Pulmonary artery endothelial cell (primary cell): ENCODE measurements at regions not wholly inside any gene's neighbourhood (a gene's known extent, or its start where the extent isn't known, plus 50 kb on each side); places are given as distances from the start of the nearest gene placed in this dataset.

ENCODE experiments used
- DNase-seq: peaks from one replicate; pipeline ENCODE4 v3.0.0-alpha.2; 2011; ENCODE audit warnings: low read depth, low spot score

DNA sequence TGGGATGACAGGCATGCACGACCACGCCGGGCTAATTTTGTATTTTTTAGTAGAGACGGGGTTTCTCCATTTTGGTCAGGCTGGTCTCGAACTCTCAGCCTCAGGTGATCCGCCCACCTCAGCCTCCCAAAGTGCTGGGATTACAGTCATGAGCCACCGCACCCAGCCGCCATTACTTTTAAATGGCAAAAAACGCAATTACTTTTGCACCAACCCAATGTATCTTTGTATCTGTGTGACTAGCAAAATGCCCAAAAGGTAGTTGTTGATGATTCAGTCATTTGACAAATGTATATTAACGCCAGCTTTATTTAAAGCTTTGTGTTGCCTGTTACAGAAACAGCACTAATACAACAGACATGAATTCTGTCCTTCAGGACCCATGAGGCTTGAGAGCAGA, 216.9 kb upstream of the FMN2 start:
- DNase-seq: no peak

DNA sequence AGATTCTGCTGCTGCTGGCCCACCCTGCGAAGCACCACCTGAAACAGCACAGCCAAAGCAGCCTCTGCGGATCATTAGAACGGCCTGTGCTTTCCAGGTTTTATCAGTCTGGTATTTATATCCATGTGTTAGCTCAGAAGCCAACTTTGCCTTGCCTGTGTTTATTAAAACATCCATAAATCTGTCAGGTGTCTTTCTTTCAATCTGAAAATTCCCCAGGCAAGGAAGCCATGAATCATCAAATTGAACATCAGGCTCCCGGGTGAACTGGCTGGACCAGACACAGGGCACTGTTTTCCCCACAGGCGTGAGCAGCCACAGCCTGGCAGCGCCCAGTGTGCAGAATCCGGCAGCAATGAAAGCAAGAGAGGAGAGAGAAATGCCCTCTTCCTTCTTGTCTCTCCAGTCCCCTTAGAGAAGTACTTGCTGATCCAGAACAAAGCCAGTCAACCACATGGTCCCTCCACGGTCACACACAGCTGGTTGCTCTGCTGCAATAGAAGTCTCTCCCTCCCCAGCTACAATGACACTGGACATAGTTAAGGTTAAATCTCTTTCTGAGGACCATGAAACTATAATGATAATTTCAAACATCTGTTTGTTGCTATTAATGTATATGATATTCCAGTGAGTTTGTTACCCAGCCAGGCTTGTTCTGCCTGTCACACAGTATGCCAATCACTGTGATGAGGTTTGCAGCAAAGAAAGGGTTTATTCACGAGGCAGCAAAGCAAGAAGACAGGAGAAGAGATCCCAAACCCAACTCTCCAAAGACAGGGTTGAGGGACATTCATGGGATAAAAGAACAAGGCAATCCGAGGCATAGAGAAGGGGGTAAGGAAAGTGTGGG, 212.1 kb upstream of the FMN2 start:
- DNase-seq: no peak

DNA sequence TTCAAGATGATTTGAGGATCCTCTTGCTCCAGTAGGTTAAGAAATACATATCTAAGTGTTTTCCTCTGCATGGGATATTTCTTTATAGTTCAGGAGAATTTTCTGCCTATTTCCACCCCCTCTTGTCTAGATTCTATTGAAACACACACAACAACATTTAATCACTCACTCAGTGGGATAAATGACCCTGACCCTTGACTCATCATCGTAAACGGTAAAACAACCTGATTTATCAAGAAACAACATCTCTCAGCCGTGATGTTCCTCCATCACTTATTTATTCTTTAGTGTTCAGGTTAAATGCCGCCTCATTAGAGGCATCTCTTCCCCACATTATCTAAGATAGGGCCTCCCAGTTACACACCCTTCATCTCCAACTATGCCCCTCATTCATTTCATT, 208.7 kb upstream of the FMN2 start:
- no peak for DNase-seq

- DNase-seq: no peak
Observed at GRCh38 chr1:239884796-239885195, 206.9 kb upstream of the FMN2 start.

DNA sequence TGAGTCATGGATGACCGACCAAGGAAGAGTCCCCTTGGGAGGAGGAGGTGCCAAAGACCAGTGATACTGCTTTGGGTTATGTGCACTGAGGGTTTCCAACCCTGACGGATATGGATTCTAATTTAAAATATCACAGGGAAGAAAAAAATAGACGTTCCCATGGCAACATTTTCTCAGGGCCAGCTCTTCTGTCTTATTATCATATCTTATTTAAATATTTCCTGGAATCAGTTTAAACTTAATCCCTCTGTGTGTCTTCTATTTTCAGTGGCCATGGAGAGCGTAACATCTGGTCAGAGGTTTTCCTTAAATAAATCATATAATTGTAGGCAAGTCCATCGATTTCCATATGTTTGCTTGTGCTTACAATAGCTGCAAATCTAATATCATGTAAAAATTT, 205.4 kb upstream of the FMN2 start:
- DNase-seq: no peak

GRCh38 chr1:239888639-239889038, 203.0 kb upstream of the FMN2 start:
- no peak for DNase-seq

DNA sequence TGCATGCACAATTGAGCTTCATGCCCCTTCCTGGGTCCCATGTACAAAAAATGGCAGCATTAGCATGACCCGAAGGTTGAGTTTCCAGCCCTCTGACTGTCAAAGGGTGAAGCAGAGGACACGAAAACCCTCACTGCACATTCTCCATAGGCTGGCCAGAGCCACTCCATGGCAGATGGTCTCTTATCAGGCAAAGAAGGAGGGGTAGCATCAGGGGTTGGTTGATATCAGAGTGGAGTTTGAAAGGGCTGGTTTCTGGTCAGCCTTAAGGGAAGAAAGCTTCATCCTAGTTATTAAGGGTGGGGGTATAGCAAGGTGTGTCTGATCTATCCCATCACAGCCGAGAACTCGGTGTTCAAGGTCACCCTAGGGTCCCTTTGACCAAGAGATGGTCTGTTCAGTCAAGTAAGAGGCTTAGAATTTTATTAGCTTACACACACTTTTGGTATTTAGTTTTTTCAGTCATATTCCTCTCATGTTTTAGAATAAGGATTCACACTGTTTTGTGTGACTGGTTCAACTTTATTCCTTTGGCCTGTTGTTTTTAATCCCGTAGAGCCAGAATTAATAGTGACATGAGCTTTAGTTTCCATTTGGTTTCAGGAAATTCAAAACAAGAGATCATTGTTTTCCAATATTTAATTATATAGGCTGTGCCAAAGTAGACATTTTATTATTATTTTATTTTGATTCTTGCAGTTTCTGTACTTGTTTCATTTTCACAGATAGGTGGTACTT, 199.9 kb upstream of the FMN2 start:
- no peak for DNase-seq

- DNase-seq: no peak
Observed at GRCh38 chr1:239892602-239893001, 199.1 kb upstream of the FMN2 start.

GRCh38 chr1:239893127-239893731, 198.5 kb upstream of the FMN2 start:
- no peak for DNase-seq

DNA sequence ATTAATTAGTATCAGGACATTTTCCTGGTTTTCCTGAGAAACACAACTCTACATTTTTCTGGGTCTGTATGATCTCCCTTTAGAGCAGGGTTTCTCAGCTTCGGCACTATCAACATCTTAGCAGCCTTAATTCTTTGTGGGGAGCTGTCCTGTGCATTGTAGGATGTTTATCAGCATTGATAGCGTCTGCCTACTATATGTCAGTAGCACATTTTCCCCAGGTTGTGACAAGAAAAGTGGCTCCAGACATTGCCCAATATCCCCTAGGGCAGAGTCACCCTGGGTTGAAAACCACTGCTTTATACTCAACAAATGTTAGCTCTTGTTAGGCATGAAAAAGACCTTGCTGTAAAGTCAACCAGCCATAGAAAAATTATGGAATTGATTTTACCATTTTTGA, 195.1 kb upstream of the FMN2 start:
- DNase-seq: no peak

DNA sequence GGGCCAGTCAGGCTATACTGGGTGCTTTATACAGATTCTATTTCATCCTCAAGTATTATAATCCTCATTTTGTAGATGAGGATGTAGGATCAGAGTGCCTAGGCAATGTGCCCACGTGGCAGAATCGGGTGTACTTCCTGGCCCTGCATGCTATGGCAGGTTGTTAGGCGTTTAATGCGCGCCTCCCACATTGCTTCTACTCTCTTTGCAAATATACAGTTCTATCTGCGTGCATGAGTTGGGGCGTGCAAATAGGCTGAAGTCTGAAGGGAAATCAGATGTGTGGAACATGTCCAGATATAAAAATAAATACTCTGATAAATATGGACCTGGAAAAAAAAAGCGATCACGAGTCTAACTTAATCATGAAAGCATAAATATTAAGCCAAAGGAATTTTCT, 194.7 kb upstream of the FMN2 start:
- no peak for DNase-seq

DNA sequence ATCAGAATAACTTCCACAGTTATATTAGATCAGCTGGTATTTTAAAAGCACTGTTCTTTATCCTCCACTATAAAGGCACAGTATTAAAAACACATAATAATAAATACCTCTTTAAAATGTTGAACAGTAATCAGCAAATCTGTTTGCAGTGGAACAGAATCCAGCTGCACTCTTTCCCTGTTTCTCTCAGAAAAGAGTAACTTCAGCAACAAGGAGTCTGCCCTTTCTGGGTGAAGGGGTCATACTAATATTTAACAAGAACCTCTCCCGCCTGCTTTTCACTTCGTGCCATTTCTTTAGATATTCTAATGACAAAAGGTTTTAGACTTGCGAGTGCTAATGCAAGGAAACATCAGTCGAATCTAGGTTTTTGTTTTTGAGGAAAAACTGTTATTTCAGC, 194.2 kb upstream of the FMN2 start:
- no peak for DNase-seq

GRCh38 chr1:239898062-239898730, 193.5 kb upstream of the FMN2 start:
- no peak for DNase-seq

GRCh38 chr1:239899747-239900146, 191.9 kb upstream of the FMN2 start:
- no peak for DNase-seq

GRCh38 chr1:239906394-239906793, 185.3 kb upstream of the FMN2 start:
- no peak for DNase-seq

DNA sequence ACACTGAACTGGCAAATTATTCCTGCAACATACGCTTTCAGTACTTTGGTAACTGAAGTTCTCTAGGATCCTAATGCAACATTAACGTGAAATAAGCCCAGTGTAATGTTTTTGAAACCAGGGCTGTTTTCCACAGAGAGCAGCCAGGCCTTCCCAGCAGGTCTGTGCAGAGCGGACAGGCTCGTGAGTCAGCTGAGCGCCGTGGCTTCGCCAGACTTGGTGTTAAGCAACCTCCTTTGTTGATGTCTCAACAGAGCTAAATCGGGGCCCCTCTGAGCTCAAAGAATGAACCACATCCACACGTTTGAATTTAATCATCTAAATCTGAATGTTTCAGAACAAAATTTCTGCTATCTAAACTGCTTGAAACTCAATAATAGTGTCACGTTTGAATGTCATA, 181.8 kb upstream of the FMN2 start:
- no peak for DNase-seq

- DNase-seq: no peak
Observed at GRCh38 chr1:239912471-239912870, 179.2 kb upstream of the FMN2 start.

DNA sequence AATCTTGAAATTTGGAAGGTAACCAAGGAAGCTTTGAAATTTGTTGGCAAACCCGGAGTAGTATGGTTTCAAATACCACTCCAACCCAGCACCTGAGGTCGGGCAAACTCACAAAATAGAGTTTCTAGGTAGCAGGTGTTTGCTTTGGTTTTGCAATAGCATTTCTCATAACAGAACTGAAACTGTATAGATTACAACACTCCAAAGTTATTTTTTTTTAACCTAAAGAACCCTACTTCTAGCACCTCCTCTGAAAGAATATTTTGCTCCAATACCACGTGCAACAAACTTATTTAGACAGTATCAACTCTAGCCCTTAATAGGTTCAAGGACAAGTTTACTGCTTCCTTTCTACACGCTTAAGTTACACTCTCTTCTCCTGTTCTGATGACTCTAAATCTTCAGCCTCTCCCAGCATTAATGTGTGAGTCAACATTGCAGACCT, 178.5 kb upstream of the FMN2 start:
- no peak for DNase-seq

GRCh38 chr1:239914751-239915231, 176.9 kb upstream of the FMN2 start:
- DNase-seq: no peak

GRCh38 chr1:239918634-239919033, 173.0 kb upstream of the FMN2 start:
- DNase-seq: no peak

GRCh38 chr1:239920214-239920613, 171.5 kb upstream of the FMN2 start:
- no peak for DNase-seq
